ENCODE measurements at regions not wholly inside any gene's neighbourhood (a gene's known extent, or its start where the extent isn't known, plus 50 kb on each side); places are given as distances from the start of the nearest gene placed in this dataset.

GRCh38 chr16:9458816-9459215 is 367.4 kb downstream of the HAPSTR1 start:
- TF ChIP-seq CTCF (IDR thresholded peaks at IDR 0.05) (no peak), EP300 (IDR thresholded peaks at IDR 0.05) (no peak)
